GM06990 (cell line): ENCODE measurements at regions not wholly inside any gene's neighbourhood (a gene's known extent, or its start where the extent isn't known, plus 50 kb on each side); places are given as distances from the start of the nearest gene placed in this dataset.
"Not testable (repeated sequence)": the region's sequence is repeated elsewhere in the genome, so short reads cannot be mapped to it uniquely, and the experiment has no call there.

Source experiments
- DNase-seq: peaks from one replicate; pipeline ENCODE4 v3.0.0-alpha.2; 2011; ENCODE audit not compliant: insufficient read length; ENCODE audit errors: extremely low read depth
- H3K27me3 ChIP-seq: replicated peaks from 2 replicates; pipeline ENCODE4 v1.6.0; 2011; ENCODE audit warnings: low read length; ENCODE audit not compliant: control insufficient read depth, insufficient read depth
- H3K36me3 ChIP-seq: 2 replicates; pipeline ENCODE4 v1.5.1; 2011; ENCODE audit warnings: low read length; ENCODE audit not compliant: control insufficient read depth, insufficient read depth
- H3K4me3 ChIP-seq: replicated peaks from 2 replicates; pipeline ENCODE4 v1.5.1; 2011; ENCODE audit warnings: low read depth, mild to moderate bottlenecking, control low read depth, low read length
- TF ChIP-seq, protein P1 (sequence below): IDR thresholded peaks from 2 replicates; pipeline ENCODE4 v1.5.1; 2011; ENCODE audit warnings: low read length, control low read depth, mild to moderate bottlenecking, inconsistent platforms; ENCODE audit not compliant: insufficient read depth, poor library complexity, severe bottlenecking

DNA sequence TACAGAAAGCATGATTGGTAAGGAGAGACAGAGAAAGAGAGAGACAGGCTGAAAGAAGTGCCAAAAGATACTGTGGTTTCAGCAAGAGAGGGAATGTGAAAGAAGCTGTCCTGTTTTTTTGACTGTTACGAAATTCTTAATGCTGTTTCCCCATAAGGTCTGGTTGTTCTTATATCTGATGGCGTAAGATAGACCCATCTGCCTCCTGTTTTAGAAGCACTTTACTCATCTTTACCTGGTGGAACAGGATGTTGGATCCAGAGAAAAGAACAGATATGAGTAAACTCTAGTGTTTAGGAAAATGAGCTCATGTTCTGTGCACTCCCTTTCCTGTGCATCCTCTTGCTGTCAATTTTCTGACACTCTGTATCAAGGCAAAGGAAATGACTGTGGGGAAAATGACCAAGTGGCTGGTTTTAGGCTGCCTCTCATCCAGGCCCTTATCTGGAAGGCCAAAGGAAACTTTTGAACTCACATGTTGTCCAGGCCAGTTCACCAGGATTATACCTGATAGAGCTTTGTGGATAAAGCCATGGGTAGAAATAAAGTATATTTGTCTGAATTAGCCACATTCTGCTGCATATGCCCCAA lies 311.7 kb upstream of the HTR2C start:
- TF ChIP-seq, protein P1, sequence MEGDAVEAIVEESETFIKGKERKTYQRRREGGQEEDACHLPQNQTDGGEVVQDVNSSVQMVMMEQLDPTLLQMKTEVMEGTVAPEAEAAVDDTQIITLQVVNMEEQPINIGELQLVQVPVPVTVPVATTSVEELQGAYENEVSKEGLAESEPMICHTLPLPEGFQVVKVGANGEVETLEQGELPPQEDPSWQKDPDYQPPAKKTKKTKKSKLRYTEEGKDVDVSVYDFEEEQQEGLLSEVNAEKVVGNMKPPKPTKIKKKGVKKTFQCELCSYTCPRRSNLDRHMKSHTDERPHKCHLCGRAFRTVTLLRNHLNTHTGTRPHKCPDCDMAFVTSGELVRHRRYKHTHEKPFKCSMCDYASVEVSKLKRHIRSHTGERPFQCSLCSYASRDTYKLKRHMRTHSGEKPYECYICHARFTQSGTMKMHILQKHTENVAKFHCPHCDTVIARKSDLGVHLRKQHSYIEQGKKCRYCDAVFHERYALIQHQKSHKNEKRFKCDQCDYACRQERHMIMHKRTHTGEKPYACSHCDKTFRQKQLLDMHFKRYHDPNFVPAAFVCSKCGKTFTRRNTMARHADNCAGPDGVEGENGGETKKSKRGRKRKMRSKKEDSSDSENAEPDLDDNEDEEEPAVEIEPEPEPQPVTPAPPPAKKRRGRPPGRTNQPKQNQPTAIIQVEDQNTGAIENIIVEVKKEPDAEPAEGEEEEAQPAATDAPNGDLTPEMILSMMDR, result no peak
- no peaks in the 10 kb centered on the region for H3K36me3 ChIP-seq
- no peaks in the 10 kb centered on the region for H3K27me3 ChIP-seq
- DNase-seq, result no peak
- H3K4me3 ChIP-seq, result no peak overlapping the region

DNA sequence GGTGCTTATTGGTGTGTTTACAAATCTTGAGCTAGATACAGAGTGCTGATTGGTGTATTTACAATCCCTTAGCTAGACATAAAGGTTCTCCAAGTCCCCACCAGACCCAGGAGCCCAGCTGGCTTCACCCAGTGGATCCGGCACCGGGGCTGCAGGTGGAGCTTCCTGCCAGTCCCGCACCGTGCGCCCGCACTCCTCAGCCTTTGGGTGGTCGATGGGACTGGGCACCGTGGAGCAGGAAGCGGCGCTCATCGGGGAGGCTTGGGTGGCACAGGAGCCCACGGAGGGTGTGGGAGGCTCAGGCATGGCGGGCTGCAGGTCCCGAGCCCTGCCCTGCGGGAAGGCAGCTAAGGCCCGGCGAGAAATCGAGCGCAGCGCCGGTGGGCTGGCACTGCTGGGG lies 313.5 kb upstream of the HTR2C start:
- H3K27me3 ChIP-seq, H3K4me3 ChIP-seq, H3K36me3 ChIP-seq, DNase-seq: not testable (repeated sequence)

DNA sequence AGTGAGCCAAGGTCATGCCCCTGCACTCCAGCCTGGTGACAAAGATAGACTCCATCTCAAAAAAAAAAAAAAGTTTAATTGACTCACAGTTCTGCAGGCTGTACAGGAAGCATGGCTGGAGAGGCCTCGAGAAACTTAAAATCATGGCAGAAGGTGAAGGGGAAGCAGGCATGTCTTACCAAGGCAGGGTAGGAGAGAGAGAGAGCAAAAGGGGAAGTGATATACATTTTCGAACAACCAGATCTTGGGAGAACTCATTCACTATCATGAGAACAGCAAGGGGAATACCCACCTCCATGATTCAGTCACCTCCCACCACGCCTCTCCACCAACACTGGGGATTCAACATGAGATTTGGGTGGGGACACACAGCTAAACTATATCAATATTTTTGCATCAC lies 315.2 kb upstream of the HTR2C start:
- TF ChIP-seq, protein P1, result no peak
- no peak for DNase-seq
- Histone ChIP-seq H3K27me3 (no peaks in the 10 kb centered on the region), H3K36me3 (no peaks in the 10 kb centered on the region), H3K4me3 (no peak overlapping the region)

DNA sequence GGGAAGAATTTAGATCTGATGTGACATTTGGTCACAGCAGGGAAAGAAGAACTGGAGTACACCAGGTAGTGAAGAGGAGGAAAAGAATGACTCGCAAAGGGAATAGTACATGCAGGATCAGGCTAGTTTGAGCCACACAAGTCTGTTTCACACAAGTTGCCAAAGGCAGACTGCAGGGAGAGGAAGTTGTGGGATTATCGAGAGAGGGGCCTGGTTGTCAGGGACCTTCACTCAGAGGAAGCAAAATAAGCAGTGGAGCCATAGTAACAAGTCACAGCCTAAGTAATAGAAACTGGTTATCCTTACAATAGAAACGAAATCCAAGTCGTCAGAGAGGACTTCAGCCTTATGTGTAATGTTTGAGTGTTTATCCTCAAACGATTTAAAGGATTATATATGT lies 316.7 kb upstream of the HTR2C start:
- Histone ChIP-seq H3K27me3 (no peaks in the 10 kb centered on the region), H3K4me3 (no peak overlapping the region), H3K36me3 (no peaks in the 10 kb centered on the region)
- TF ChIP-seq, protein P1, result no peak
- DNase-seq, result no peak

DNA sequence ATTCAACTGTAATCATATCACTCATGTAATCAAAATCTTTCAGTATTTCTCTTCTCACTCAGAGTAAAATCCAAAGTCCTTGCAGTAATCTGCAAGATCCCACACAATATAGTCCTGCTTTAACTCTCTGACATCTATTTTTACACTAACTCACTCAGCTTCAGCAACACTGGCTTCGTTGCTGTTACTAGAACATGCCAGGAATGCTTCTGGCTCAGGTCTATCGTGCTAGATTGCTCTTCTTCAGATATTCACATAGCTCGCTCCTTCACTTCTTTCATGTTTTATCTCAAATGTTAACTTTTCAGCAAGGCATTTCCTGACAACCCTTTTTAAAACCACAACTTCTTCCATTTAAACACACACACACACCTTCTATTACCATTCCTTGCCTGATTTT lies 331.7 kb upstream of the HTR2C start:
- H3K27me3 ChIP-seq, result no peaks in the 10 kb centered on the region
- TF ChIP-seq, protein P1, result no peak
- DNase-seq, result no peak
- H3K4me3 ChIP-seq, result no peak overlapping the region
- no peaks in the 10 kb centered on the region for H3K36me3 ChIP-seq

DNA sequence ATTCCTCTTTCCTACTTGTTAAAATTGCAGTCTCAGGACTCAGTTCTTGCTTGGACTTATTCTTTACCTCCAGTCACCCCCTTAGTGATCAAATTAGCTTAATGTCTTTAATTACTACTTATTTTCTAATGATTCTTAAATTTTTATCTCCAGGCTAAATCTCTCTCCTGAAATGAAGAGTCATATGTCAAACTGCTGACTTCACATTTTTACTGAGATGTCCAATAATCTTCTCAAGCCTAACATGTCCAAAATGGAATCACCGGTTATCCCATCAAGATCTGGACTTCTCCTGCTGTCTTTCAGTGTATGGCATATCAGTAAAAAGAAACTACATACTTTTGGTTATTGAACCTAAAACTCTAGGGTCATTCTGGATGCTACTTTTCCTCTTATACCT lies 332.3 kb upstream of the HTR2C start:
- Histone ChIP-seq H3K36me3 (no peaks in the 10 kb centered on the region), H3K27me3 (no peaks in the 10 kb centered on the region), H3K4me3 (no peak overlapping the region)
- DNase-seq, result no peak
- TF ChIP-seq, protein P1, result no peak
